ENCODE measurements at regions not wholly inside any gene's neighbourhood (a gene's known extent, or its start where the extent isn't known, plus 50 kb on each side); places are given as distances from the start of the nearest gene placed in this dataset.

DNA sequence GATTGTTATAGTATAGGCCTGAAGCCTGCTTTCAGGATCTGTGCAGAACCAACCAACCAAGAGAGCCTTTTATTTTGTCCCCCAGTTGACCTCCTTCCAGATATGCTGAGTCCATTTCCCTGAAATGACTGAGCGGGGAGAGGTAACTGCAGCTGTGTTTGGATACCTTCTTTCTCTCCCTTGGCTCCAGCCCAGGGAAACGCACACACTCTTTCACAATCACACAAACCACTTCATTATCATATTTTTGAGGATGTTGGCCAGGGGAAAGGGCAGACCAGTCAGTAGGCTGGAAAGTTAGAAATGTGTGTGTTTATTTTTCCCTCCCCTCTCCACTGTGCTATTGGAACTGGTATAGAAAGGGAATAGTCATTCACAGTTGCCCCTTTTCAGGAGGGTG lies 417.7 kb upstream of the TBL1XR1 start:
- Histone ChIP-seq H3K23ac (ENCODE audit: insufficient read length) (no peak overlapping the region), H2BK120ac (replicated peaks; ENCODE audit: low read depth, low read length) (no peak overlapping the region), H3K9me3 (ENCODE audit: insufficient read depth in 2 of 2, low read depth in 1 of 2, low read length in 1 of 2) (no peaks in the 10 kb centered on the region), H4K5ac (ENCODE audit: insufficient read length, low read depth, low read length) (no peak overlapping the region), H3K23me2 (ENCODE audit: low read depth, low read length) (no peaks in the 10 kb centered on the region), H3K79me2 (ENCODE audit: control insufficient read depth in 1 of 2, insufficient read depth in 2 of 2, low read length in 2 of 2) (no peaks in the 10 kb centered on the region), H3K18ac (ENCODE audit: extremely low read depth, low read length) (no peak overlapping the region), H3K56ac (replicated peaks; ENCODE audit: insufficient read length, low read depth, low read length) (no peak overlapping the region), H3K9ac (replicated peaks in 1 of 4; ENCODE audit: extremely low read depth in 1 of 4, low read depth in 3 of 4, low read length in 3 of 4) (no peak overlapping the region), H2BK5ac (ENCODE audit: low read depth, low read length) (no peak overlapping the region), H2BK20ac (ENCODE audit: low read length) (no peak overlapping the region), H3K36me3 (ENCODE audit: control insufficient read depth in 2 of 4, insufficient read depth in 4 of 4, low read length in 3 of 4) (no peaks in the 10 kb centered on the region), H3K4me3 (ENCODE audit: extremely low read depth in 1 of 4, insufficient read depth in 2 of 4, low read depth in 3 of 4, low read length in 4 of 4) (no peak overlapping the region), H3K4me1 (replicated peaks in 1 of 4; ENCODE audit: control insufficient read depth in 3 of 4, insufficient read depth in 4 of 4, low read length in 3 of 4) (peaks cover 0 to 10% (median 7%) of the 10 kb centered on the region in 4 experiments; a peak in 5 of 7 replicates), H3K27ac (ENCODE audit: low read depth, low read length) (no peak overlapping the region), H3K4me2 (ENCODE audit: insufficient read depth in 1 of 2, low read depth in 2 of 2, low read length in 2 of 2) (no peak overlapping the region), H2AK5ac (ENCODE audit: low read depth, low read length) (no peak overlapping the region), H2BK15ac (ENCODE audit: low read length) (no peak overlapping the region), H3K79me1 (ENCODE audit: low read depth, low read length) (no peaks in the 10 kb centered on the region), H3K4ac (replicated peaks; ENCODE audit: insufficient read length, low read depth, low read length) (no peak overlapping the region), H3K27me3 (replicated peaks in 1 of 4; ENCODE audit: control insufficient read depth in 3 of 4, extremely low read depth in 1 of 4, insufficient read depth in 3 of 4, low read length in 3 of 4) (no peaks in the 10 kb centered on the region), H4K91ac (replicated peaks; ENCODE audit: insufficient read length, low read length) (no peak overlapping the region), H4K8ac (ENCODE audit: extremely low read depth, insufficient read depth, low read length) (no peak overlapping the region), H3K14ac (ENCODE audit: insufficient read length) (no peak overlapping the region), H2AFZ (ENCODE audit: low read length) (no peak overlapping the region), H4K20me1 (replicated peaks in 1 of 2; ENCODE audit: control insufficient read depth in 1 of 2, insufficient read depth in 2 of 2, low read length in 2 of 2) (no peaks in the 10 kb centered on the region), H2BK12ac (ENCODE audit: low read depth, low read length) (0 out of 2 replicates have a peak overlapping the region, but pooled peaks have one; percentile 19)
- FAIRE-seq (no peak), DNase-seq (ENCODE audit: low read depth in 1 of 2, low spot score in 2 of 2) (no peak)
- ChIA-PET CTCF (ENCODE audit: partially characterized antibody) (interaction anchor here (0.8 kb wide), 1 partner anchor 86 kb away, joined by 3 read pairs; no protein-coding TSS in a partner anchor), POLR2A (ENCODE audit: partially characterized antibody) (no interaction called here)
- WGBS, 2 experiments (ENCODE audit: extremely low coverage in 1 of 2, insufficient coverage in 1 of 2, insufficient read length in 1 of 2, insufficient replicate concordance in 2 of 2, low coverage in 1 of 2, low lambda C conversion rate in 2 of 2, missing lambda C conversion rate in 1 of 2): 100% methylated on average over 2 of the region's 2 CpGs; no CpG with 5 or more reads in 1 of the 2 experiments
- TF ChIP-seq, protein P1, sequence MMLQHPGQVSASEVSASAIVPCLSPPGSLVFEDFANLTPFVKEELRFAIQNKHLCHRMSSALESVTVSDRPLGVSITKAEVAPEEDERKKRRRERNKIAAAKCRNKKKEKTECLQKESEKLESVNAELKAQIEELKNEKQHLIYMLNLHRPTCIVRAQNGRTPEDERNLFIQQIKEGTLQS (IDR thresholded peaks at IDR 0.05; ENCODE audit: insufficient read depth, low read depth, low read length): no peak
- no peak for TF ChIP-seq BACH1 (IDR thresholded peaks at IDR 0.05; ENCODE audit: low read length)
- TF ChIP-seq HDAC6 (IDR thresholded peaks at IDR 0.05; ENCODE audit: low read depth, low read length): no peak
- TF ChIP-seq ASH2L (IDR thresholded peaks at IDR 0.05; ENCODE audit: low read length): no peak
- no peak for TF ChIP-seq NRF1 (IDR thresholded peaks at IDR 0.05; ENCODE audit: low read depth, low read length)
- no peak for TF ChIP-seq TCF12 (IDR thresholded peaks at IDR 0.05; ENCODE audit: low read depth, low read length)
- no peak for TF ChIP-seq CBX8 (IDR thresholded peaks at IDR 0.05; ENCODE audit: borderline replicate concordance, low read depth, low read length)
- TF ChIP-seq KDM1A (IDR thresholded peaks at IDR 0.05; ENCODE audit: borderline replicate concordance, low read length): no peak
- TF ChIP-seq, protein P2, sequence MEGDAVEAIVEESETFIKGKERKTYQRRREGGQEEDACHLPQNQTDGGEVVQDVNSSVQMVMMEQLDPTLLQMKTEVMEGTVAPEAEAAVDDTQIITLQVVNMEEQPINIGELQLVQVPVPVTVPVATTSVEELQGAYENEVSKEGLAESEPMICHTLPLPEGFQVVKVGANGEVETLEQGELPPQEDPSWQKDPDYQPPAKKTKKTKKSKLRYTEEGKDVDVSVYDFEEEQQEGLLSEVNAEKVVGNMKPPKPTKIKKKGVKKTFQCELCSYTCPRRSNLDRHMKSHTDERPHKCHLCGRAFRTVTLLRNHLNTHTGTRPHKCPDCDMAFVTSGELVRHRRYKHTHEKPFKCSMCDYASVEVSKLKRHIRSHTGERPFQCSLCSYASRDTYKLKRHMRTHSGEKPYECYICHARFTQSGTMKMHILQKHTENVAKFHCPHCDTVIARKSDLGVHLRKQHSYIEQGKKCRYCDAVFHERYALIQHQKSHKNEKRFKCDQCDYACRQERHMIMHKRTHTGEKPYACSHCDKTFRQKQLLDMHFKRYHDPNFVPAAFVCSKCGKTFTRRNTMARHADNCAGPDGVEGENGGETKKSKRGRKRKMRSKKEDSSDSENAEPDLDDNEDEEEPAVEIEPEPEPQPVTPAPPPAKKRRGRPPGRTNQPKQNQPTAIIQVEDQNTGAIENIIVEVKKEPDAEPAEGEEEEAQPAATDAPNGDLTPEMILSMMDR (IDR thresholded peaks at IDR 0.05; ENCODE audit: control extremely low read depth in 1 of 3, insufficient read depth in 1 of 3, low read depth in 1 of 3, low read length in 3 of 3): no peak
- no peak for TF ChIP-seq TEAD4 (IDR thresholded peaks at IDR 0.05; ENCODE audit: low read depth, low read length)
- no peak for TF ChIP-seq CEBPB (IDR thresholded peaks at IDR 0.05; ENCODE audit: low read depth, low read length)
- no peak for TF ChIP-seq RAD21 (IDR thresholded peaks at IDR 0.05 in 1 of 2, conservative IDR thresholded peaks at IDR 0.05 in 1 of 2; ENCODE audit: low read depth in 2 of 2, low read length in 2 of 2)
